C4-2B (cell line): ENCODE measurements at regions not wholly inside any gene's neighbourhood (a gene's known extent, or its start where the extent isn't known, plus 50 kb on each side); places are given as distances from the start of the nearest gene placed in this dataset.

ENCODE experiments used
- ZFX ChIP-seq: fragments of 450-650 bp; IDR thresholded peaks from 2 replicates; pipeline ENCODE4 v1.6.1; 2017
- TF ChIP-seq, protein P1 (sequence below): fragments of 450-650 bp; conservative IDR thresholded peaks from 2 replicates; pipeline ENCODE4 v1.5.1; 2017; ENCODE audit warnings: mild to moderate bottlenecking

DNA sequence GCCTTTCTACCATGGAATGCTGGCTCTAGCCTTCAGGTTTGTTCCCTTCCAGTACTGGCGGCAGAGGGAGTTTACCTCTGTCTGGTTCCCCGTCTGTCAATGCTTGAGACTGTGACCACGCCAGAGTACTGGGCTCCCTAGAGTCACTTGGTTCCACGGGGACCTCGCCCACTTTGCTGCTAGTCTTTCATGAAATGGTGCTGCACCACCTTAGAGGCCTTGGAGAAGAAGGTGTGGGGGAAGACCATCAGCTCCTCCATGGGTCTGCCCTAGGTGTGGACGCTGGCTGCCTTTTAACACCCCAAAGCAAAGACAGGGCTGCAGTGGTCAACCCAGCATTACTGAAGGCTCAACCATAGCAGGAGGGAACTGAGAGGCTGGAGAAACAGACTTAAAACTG is 55.3 kb upstream of the KSR1 start:
- no peak for TF ChIP-seq ZFX
- TF ChIP-seq, protein P1, sequence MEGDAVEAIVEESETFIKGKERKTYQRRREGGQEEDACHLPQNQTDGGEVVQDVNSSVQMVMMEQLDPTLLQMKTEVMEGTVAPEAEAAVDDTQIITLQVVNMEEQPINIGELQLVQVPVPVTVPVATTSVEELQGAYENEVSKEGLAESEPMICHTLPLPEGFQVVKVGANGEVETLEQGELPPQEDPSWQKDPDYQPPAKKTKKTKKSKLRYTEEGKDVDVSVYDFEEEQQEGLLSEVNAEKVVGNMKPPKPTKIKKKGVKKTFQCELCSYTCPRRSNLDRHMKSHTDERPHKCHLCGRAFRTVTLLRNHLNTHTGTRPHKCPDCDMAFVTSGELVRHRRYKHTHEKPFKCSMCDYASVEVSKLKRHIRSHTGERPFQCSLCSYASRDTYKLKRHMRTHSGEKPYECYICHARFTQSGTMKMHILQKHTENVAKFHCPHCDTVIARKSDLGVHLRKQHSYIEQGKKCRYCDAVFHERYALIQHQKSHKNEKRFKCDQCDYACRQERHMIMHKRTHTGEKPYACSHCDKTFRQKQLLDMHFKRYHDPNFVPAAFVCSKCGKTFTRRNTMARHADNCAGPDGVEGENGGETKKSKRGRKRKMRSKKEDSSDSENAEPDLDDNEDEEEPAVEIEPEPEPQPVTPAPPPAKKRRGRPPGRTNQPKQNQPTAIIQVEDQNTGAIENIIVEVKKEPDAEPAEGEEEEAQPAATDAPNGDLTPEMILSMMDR = no peak
